GM21529 (cell line): ENCODE measurements at regions not wholly inside any gene's neighbourhood (a gene's known extent, or its start where the extent isn't known, plus 50 kb on each side); places are given as distances from the start of the nearest gene placed in this dataset.
A peak's percentile ranks its signal among the peaks of the same experiment; 100 is the strongest.

Source experiments
- ATAC-seq: cut with Tn5 transposase; IDR thresholded peaks from one replicate; pipeline ENCODE4 v1.9.1; 2021; ENCODE audit not compliant: unreplicated experiment

GRCh38 chr6:18920701-18921100 is 533.6 kb downstream of the RNF144B start:
- no peak for ATAC-seq

DNA sequence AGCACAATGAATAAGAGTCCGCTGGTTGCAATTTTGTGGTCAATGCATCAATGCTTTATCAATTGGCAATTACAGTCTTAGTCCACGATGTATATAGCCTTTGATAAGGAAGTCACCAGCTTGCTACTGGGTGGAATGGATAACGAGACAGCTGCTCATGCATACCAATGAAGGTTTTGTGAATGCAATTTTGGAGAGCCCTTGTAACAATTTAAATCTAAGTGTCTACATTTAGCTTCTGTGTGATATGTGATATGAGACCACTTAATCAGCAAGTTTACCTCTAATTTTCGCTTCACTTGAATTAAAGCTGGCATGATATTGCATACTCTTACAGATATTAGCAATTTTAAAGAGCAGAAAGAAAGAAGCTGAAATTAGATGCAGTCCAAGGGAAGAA is 543.9 kb downstream of the RNF144B start:
- no peak for ATAC-seq

DNA sequence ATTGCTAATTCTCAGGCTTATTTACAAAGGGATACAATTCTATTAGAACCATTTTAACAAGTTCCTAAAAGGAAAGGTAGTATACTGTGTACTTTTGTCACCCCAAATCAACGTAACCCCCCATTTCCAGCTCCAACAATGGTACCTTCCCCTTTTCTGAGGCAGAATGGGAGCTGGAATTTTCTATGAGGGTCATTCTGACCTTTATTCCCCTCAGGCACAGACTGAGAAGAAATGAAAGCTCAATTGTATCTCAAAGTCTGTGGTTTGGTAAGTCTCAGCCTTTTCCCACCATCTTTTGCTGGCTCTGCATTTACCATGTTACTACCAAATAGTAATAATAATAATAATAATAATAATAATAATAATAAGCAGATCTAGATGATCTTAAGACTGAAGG is 571.0 kb downstream of the RNF144B start:
- ATAC-seq = no peak

GRCh38 chr6:18961566-18961965 is 574.4 kb downstream of the RNF144B start:
- ATAC-seq = no peak

GRCh38 chr6:18962361-18962905 is 575.3 kb downstream of the RNF144B start:
- ATAC-seq = no peak

- no peak for ATAC-seq
Observed at GRCh38 chr6:18963439-18963838, 576.3 kb downstream of the RNF144B start.

DNA sequence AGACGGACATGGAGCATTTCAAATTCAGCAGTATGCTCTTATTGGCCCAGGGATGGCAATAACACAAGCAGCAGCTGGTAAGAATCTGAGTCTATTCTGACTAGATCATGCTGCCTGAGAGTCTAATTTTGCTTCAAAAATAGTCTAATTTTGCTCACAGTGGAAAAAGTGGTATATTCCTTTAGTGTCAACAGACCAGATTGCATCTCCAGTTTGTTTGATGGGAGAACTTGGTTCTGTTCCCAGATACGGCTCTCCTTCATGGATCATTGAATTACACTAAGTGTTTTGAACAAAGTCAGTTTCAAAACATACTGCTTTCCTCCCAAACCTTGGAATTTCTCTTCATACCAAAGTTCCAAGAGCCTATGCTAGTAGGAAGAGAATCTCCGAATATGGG is 586.1 kb downstream of the RNF144B start:
- ATAC-seq = no peak

- no peak for ATAC-seq
Observed at GRCh38 chr6:18976091-18976490, 588.9 kb downstream of the RNF144B start.

DNA sequence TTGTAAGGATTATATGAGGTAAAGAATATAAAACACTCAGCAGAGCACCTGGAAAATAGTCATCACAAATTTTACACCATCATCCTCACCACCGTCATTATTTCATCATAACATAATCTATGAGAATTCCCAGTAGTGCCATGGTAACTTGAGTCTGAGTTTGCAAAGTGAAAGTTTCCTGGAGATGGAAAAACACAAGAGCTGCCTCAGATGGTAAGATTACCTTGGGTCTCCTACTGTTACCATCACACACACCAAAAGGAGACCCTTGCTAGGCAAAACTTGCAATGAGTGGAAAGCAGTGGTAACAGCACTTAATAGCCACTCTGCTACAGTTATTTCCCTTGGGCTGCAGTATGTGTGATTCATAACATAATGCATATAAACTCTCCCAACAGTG is 589.8 kb downstream of the RNF144B start:
- ATAC-seq = no peak

GRCh38 chr6:18978337-18979128 is 591.4 kb downstream of the RNF144B start:
- no peak for ATAC-seq

DNA sequence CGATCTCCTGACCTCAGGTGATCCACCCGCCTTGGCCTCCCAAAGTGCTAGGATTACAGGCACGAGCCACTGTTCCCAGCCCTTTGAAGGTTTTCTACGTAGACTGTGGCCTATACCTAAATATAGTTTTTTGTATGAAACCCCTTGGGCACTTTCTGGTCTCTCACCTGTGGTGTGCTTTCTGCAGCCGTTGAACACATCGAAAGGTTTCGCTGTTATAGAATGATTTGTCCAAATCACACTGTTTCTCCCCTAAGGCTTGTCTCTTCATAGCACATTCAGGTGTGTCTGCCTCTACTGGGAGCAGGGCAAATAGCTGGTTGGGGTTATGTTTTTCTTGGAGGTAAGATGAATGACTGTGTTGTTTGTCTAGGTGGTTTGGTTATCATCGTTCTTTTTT is 597.9 kb downstream of the RNF144B start:
- no peak for ATAC-seq

GRCh38 chr6:18985996-18986395 is 598.8 kb downstream of the RNF144B start:
- ATAC-seq = no peak

GRCh38 chr6:18988636-18989035 is 601.5 kb downstream of the RNF144B start:
- no peak for ATAC-seq

DNA sequence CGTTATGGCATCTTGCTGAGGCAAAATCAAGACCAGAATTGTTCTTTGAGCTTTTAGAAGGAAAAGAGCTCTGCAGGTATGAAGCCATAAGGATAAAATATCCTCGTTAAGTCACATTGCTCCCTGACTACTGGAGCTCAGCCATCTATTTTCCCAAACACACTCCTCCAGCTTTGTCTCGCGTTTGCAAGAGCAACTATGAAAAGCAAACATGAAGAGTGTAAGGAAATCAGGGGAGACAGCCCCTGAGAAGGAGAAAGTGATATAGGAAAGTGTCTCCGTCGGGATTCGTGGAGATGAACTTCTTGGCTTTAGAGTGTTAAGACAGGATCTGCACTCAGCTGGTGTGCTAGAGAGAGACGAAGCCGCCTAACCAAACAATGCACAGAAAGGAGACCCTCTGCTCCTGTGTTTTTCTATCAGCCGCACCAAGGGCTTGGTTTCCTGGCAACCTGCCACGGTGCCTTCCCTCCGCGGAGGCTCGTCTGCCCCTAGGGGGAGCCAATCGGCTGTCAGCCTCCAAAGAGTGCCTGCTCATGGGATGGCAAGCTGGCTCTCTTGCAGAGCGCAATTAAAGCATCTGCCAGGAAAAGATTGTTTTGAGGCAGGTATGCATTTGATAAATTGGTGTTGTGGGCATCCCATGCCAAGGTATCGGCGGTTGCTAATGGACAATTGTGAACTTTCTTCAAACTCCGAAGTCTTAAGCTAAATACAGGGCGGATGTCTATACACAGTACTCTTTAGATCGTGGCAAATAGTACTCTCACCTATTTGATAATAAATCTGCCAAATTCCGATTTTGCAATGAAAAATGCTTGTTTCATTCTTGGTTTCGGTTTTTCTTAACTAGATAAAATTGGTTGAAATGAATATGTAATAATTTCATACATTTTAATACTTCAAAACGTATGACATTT is 603.2 kb downstream of the RNF144B start:
- peak; percentile 76 for ATAC-seq

DNA sequence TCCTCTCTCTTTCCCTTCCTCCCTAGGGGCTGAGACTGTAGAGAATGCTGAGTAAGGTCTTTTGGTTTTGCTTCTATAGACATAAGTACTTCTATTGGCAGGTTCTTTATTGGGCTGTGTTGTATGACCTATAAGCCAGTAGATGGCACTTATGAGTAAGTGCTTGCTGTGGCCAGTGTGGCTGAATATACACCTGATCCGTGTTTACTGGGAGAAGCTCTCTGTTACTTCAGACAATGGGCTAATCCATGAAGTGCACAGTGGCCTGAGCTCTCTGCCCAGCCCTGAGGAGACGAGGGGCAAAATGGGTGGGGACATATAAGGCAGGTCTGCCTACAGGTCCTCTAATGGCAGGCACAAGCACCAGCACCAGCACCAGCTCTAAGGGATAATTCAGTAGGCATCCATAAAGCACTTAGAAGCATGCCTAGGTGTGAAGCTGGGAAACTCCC is 610.3 kb downstream of the RNF144B start:
- ATAC-seq = peak; percentile 96

DNA sequence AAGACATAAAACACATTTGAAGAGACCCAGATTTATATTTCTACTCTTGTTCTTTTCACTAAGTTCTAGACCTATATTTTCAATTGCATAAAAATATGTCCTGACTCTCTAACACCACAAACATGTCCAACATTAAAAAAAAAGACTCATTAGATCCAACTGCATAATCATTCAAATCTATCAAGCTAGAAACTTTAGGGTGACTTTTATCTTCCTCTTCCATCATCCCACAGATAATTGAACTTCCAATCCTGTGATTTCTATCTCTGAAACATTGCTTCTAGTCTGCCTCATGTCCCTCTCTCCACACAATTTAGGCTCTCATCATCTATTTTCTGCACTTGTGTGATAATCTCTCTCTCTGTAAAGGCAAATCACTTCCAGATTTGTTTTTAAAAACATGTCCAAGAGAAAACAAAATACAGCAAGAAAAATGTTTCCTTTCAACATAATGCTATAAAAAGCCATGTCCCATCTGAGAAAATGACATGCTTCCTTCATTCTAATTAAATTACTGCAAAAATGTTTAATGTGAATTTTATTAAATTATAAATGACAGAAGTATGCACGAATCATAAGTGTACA is 615.9 kb downstream of the RNF144B start:
- no peak for ATAC-seq

- no peak for ATAC-seq
Observed at GRCh38 chr6:19004176-19004575, 617.0 kb downstream of the RNF144B start.

DNA sequence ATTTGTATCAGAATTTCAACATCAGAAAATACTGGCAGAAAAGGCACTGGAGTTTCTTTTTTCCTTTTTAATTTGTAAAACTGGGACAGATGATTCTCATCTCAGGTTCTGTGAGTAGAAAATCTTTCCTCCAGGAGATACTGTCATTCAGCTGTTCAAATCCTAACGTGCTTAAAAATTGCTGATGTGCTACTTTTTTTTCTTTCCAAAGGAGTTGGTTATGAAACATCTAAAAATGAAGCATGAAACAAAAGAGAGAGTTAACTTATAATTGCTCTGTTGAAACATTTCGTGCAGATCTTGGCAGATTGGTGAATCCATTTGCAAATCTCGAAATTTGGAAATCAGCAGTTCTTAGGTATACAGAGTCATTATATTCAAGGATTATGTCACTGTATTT is 622.6 kb downstream of the RNF144B start:
- ATAC-seq = no peak

DNA sequence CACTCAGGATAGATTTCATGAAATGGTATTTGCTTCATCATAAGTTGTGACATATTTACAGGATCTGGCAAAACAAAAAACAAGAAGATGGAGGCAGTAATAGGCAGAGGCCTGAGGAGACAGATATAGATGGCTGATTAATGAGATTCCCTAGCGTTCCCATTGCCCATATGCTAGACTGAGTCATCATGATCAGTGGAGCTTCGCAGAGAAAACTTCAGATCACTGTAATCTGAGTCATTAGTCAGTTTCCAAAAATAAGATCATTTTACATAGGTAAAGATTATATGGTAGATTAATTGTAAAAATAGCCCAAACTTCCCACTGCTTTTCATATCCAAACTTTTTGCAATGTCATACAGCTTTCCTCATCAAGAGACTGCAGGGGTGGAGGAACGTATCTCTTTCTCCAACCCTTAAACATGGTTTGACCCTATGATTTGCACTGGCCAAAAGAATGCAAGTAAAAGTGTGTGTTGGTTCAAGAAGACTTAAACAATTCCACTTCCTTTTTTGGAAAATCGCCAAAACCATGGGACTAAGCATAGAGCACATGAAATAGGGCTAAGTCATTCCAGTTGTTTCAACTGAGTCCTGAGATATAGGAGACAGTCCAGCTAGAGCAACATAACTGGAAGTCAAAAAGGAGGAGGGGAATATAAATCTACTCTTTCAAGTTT is 626.0 kb downstream of the RNF144B start:
- ATAC-seq = no peak

- ATAC-seq = no peak
Observed at GRCh38 chr6:19024737-19025136, 637.6 kb downstream of the RNF144B start.

DNA sequence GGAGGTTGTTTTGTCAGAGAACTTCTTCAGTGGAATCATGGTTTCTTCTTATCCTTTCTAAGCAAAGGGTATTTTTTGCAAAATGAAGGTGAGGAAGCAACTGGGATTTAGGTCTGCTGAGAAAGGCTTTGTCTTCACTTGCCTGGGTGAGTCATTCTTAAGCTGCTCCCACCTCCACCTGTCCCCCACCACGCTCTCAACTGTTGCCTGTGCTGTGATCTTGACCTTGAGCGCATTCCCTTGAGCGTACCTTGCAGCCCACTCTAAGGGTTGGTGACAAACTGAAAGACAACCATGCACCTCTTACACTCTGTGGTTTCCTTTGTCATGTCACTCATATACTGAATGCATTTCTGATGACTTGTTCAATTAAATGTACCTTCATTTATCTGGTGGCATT is 641.1 kb downstream of the RNF144B start:
- ATAC-seq = no peak
